Uterus (tissue), 2 donors: ENCODE measurements at regions not wholly inside any gene's neighbourhood (a gene's known extent, or its start where the extent isn't known, plus 50 kb on each side); places are given as distances from the start of the nearest gene placed in this dataset.

Experiments used
- POLR2A ChIP-seq, 2 donors: fragments of 450-650 bp; IDR thresholded peaks; one replicate each; pipeline ENCODE4 v1.6.1; 2016; ENCODE audit warnings: antibody characterized with exemption in 2 of 2, mild to moderate bottlenecking in 1 of 2, moderate library complexity in 1 of 2
- TF ChIP-seq, protein P1 (sequence below), 4 experiments: fragments of 200-600 bp in 2 of 4; fragments of 450-650 bp in 2 of 4; sonication (generic) in 2 of 4; IDR thresholded peaks; one replicate each; pipeline ENCODE4 v1.5.1; 2016 to 2019; ENCODE audit warnings: antibody characterized with exemption in 4 of 4, mild to moderate bottlenecking in 2 of 4, moderate library complexity in 1 of 4

DNA sequence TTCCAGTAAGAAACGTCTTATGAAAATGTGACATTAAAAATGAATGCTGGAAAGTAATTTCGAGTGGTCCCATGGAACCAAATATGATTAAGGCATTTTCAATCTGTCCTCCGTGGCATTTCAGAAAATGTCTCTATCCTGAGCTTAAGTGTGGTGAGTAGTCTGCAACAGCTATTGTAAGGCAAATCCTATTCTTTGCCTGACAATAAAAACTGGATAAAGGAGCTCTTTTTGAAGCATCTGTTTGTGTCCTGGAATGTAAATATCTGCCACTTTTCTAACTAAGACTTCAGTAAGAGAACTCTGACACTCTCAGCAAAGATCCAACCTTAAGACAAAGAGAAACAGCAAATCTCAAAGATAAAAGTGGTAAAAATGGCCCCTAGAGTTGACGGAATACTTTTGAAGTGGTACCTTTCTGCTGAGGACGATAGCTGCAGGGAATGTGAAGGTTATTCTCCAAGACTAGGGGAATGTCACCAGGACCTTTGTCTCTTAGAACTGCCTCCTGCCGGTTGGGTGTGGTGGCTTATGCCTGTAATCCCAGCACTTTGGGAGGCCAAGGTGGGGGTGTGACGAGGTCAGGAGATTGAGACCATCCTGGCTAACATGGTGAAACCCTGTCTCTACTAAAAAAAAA lies 486.7 kb upstream of the ZP4 start:
- TF ChIP-seq, protein P1, sequence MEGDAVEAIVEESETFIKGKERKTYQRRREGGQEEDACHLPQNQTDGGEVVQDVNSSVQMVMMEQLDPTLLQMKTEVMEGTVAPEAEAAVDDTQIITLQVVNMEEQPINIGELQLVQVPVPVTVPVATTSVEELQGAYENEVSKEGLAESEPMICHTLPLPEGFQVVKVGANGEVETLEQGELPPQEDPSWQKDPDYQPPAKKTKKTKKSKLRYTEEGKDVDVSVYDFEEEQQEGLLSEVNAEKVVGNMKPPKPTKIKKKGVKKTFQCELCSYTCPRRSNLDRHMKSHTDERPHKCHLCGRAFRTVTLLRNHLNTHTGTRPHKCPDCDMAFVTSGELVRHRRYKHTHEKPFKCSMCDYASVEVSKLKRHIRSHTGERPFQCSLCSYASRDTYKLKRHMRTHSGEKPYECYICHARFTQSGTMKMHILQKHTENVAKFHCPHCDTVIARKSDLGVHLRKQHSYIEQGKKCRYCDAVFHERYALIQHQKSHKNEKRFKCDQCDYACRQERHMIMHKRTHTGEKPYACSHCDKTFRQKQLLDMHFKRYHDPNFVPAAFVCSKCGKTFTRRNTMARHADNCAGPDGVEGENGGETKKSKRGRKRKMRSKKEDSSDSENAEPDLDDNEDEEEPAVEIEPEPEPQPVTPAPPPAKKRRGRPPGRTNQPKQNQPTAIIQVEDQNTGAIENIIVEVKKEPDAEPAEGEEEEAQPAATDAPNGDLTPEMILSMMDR (IDR thresholded peaks at IDR 0.05), result no peak
- no peak for TF ChIP-seq POLR2A (IDR thresholded peaks at IDR 0.05)
